H9 (cell line): ENCODE measurements at regions not wholly inside any gene's neighbourhood (a gene's known extent, or its start where the extent isn't known, plus 50 kb on each side); places are given as distances from the start of the nearest gene placed in this dataset.

ENCODE experiments used
- DNase-seq: peaks from one replicate; pipeline ENCODE4 v3.0.0-alpha.2; 2017
- H2AFZ ChIP-seq: one replicate; pipeline ENCODE4 v1.6.1; 2013; ENCODE audit warnings: mild to moderate bottlenecking, low read length, control low read depth, moderate library complexity
- H2AK5ac ChIP-seq: 2 replicates; pipeline ENCODE4 v1.6.1; 2013; ENCODE audit warnings: low read length, control low read depth, mixed read lengths; ENCODE audit not compliant: insufficient read length
- H2BK120ac ChIP-seq: one replicate; pipeline ENCODE4 v1.6.1; 2013; ENCODE audit warnings: low read depth, mild to moderate bottlenecking, low read length, control low read depth, inconsistent platforms; ENCODE audit not compliant: poor library complexity, severe bottlenecking
- H2BK12ac ChIP-seq: 2 replicates; pipeline ENCODE4 v1.6.1; 2013; ENCODE audit warnings: low read length, control low read depth, mixed read lengths, low read depth; ENCODE audit not compliant: insufficient read length
- H2BK15ac ChIP-seq: 2 replicates; pipeline ENCODE4 v1.6.1; 2013; ENCODE audit warnings: low read depth, low read length, control low read depth
- H2BK20ac ChIP-seq: one replicate; pipeline ENCODE4 v1.6.1; 2013; ENCODE audit warnings: low read depth, mild to moderate bottlenecking, low read length, control low read depth, inconsistent platforms; ENCODE audit not compliant: poor library complexity, severe bottlenecking
- H2BK5ac ChIP-seq: 2 replicates; pipeline ENCODE4 v1.6.1; 2013; ENCODE audit warnings: low read length, control low read depth, mixed read lengths; ENCODE audit not compliant: insufficient read length
- H3K14ac ChIP-seq: 2 replicates; pipeline ENCODE4 v1.6.1; 2013; ENCODE audit warnings: low read length, control low read depth; ENCODE audit not compliant: insufficient read depth
- H3K18ac ChIP-seq: 2 replicates; pipeline ENCODE4 v1.6.1; 2013; ENCODE audit warnings: low read depth, mild to moderate bottlenecking, mixed read lengths, low read length, control low read depth; ENCODE audit not compliant: insufficient read length
- H3K23ac ChIP-seq: 2 replicates; pipeline ENCODE4 v1.6.1; 2013; ENCODE audit warnings: low read length, control low read depth, mixed read lengths, low read depth; ENCODE audit not compliant: insufficient read length
- H3K23me2 ChIP-seq: 2 replicates; pipeline ENCODE4 v1.6.1; 2013; ENCODE audit warnings: low read depth, mild to moderate bottlenecking, mixed read lengths, low read length, control low read depth; ENCODE audit not compliant: insufficient read length, poor library complexity, severe bottlenecking
- H3K27ac ChIP-seq: 2 replicates; pipeline ENCODE4 v1.5.1; 2013; ENCODE audit warnings: low read length, control low read depth, mixed read lengths, low read depth; ENCODE audit not compliant: insufficient read length
- H3K27me3 ChIP-seq: 2 replicates; pipeline ENCODE4 v1.6.1; 2013; ENCODE audit warnings: low read length, control low read depth, inconsistent platforms; ENCODE audit not compliant: insufficient read depth
- H3K4ac ChIP-seq: 2 replicates; pipeline ENCODE4 v1.6.1; 2013; ENCODE audit warnings: low read depth, mild to moderate bottlenecking, control low read depth, inconsistent platforms, low read length, moderate library complexity
- H3K4me1 ChIP-seq: 2 replicates; pipeline ENCODE4 v1.6.1; 2013; ENCODE audit warnings: low read length, control low read depth, inconsistent platforms; ENCODE audit not compliant: insufficient read depth
- H3K4me2 ChIP-seq: 2 replicates; pipeline ENCODE4 v1.6.1; 2013; ENCODE audit warnings: low read length, control low read depth, mixed read lengths; ENCODE audit not compliant: insufficient read length, insufficient read depth
- H3K56ac ChIP-seq: 2 replicates; pipeline ENCODE4 v1.6.1; 2013; ENCODE audit warnings: low read depth, mild to moderate bottlenecking, mixed read lengths, low read length, control low read depth; ENCODE audit not compliant: insufficient read length
- H3K79me1 ChIP-seq: 2 replicates; pipeline ENCODE4 v1.6.1; 2013; ENCODE audit warnings: low read depth, mild to moderate bottlenecking, moderate library complexity, low read length, control low read depth, inconsistent platforms; ENCODE audit not compliant: insufficient read depth, poor library complexity, severe bottlenecking
- H3K79me2 ChIP-seq: 2 replicates; pipeline ENCODE4 v1.6.1; 2013; ENCODE audit warnings: low read length, control low read depth, inconsistent platforms; ENCODE audit not compliant: insufficient read depth
- H3K9ac ChIP-seq: 2 replicates; pipeline ENCODE4 v1.6.1; 2013; ENCODE audit warnings: low read length, control low read depth, mixed read lengths; ENCODE audit not compliant: insufficient read length; ENCODE audit errors: extremely low read depth
- H3K9me3 ChIP-seq: one replicate; pipeline ENCODE4 v1.6.1; 2013; ENCODE audit warnings: low read depth, low read length, inconsistent platforms; ENCODE audit not compliant: control insufficient read depth
- H3T11ph ChIP-seq: one replicate; pipeline ENCODE4 v1.6.1; 2013; ENCODE audit warnings: mild to moderate bottlenecking, low read length, control low read depth, inconsistent platforms
- H4K20me1 ChIP-seq: one replicate; pipeline ENCODE4 v1.6.1; 2013; ENCODE audit not compliant: control insufficient read depth, insufficient read length, insufficient read depth
- H4K5ac ChIP-seq: 2 replicates; pipeline ENCODE4 v1.6.1; 2013; ENCODE audit warnings: low read depth, mild to moderate bottlenecking, mixed read lengths, low read length, control low read depth; ENCODE audit not compliant: insufficient read length
- H4K8ac ChIP-seq: replicated peaks from 2 replicates; pipeline ENCODE4 v1.6.1; 2013; ENCODE audit warnings: low read length, control low read depth, mixed read lengths, low read depth; ENCODE audit not compliant: insufficient read length
- H4K91ac ChIP-seq: 2 replicates; pipeline ENCODE4 v1.6.1; 2013; ENCODE audit warnings: low read depth, mild to moderate bottlenecking, moderate library complexity, mixed read lengths, low read length, control low read depth; ENCODE audit not compliant: insufficient read length
- H3K27ac Mint-ChIP-seq, 3 experiments: 2 replicates in 2 of 3; 3 replicates in 1 of 3; pipeline ENCODE4 v1.8.0; 2020 to 2021; ENCODE audit warnings: mixed read lengths in 3 of 3, mild to moderate bottlenecking in 1 of 3, moderate library complexity in 1 of 3
- H3K27me3 Mint-ChIP-seq: 2 replicates; pipeline ENCODE4 v1.8.0; 2021; ENCODE audit warnings: low read depth, mild to moderate bottlenecking, moderate library complexity, mixed read lengths
- H3K36me3 Mint-ChIP-seq, 3 experiments: 2 replicates in 2 of 3; 3 replicates in 1 of 3; pipeline ENCODE4 v1.8.0; 2020 to 2021; ENCODE audit warnings: low read depth in 3 of 3, mixed read lengths in 3 of 3; ENCODE audit not compliant: insufficient read depth in 1 of 3
- H3K4me1 Mint-ChIP-seq, 2 experiments: 2 replicates each; pipeline ENCODE4 v1.8.0; 2020; ENCODE audit warnings: mixed read lengths in 2 of 2
- H3K4me3 Mint-ChIP-seq, 2 experiments: 2 replicates in 1 of 2; 3 replicates in 1 of 2; pipeline ENCODE4 v1.8.0; 2020 to 2021; ENCODE audit warnings: mild to moderate bottlenecking in 2 of 2, mixed read lengths in 2 of 2, moderate library complexity in 1 of 2
- H3K9me3 Mint-ChIP-seq, 2 experiments: 2 replicates in 1 of 2; 3 replicates in 1 of 2; pipeline ENCODE4 v1.8.0; 2020; ENCODE audit warnings: mild to moderate bottlenecking in 2 of 2, mixed read lengths in 2 of 2, moderate library complexity in 1 of 2
- WGBS: extraction: QIAGEN DNeasy Blood & Tissue Kit; methylation state at CpG from one replicate; pipeline ENCODE4 v1.1.7; 2013; ENCODE audit warnings: missing lambda C conversion rate, low lambda C conversion rate, mixed read lengths; ENCODE audit not compliant: insufficient read length; ENCODE audit errors: extremely low coverage; 5-methylcytosine and 5-hydroxymethylcytosine counted together
- TF ChIP-seq, protein P1 (sequence below): fragments of 200-600 bp; sonication (generic); conservative IDR thresholded peaks from 3 replicates; pipeline ENCODE4 v1.8.0; 2021; ENCODE audit warnings: antibody characterized with exemption, mild to moderate bottlenecking

DNA sequence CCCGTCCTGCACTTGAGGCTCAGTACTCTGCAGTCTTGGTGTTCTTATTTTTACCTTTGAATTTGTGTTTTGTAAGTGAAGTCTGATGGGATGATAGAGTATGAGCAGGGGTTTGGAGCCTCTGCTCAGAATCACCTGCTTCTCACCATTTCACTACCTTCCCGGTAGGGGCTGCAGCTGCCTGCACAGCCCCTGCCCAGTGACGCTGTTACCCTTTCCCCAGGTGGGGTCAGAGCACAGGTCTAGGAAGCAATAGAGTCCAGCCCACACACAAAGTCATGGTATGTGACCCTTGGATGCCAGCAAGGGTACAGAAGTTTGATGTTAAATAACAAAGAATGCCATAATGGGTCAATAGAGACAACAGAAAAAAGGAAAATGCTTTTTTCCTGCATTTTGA lies 101.8 kb upstream of the TCF21 start:
- H3K23ac ChIP-seq, result no peak overlapping the region
- no peak overlapping the region for H3K4me3 Mint-ChIP-seq
- H3K4me2 ChIP-seq, result no peak overlapping the region
- no peak overlapping the region for H3K4ac ChIP-seq
- no peaks in the 10 kb centered on the region for H3K79me2 ChIP-seq
- no peak overlapping the region for H4K5ac ChIP-seq
- H3K4me1 ChIP-seq, result no peaks in the 10 kb centered on the region
- H2BK20ac ChIP-seq, result no peak overlapping the region
- H3K23me2 ChIP-seq, result peaks cover 3% of the 10 kb centered on the region
- no peak overlapping the region for H2BK15ac ChIP-seq
- no peaks in the 10 kb centered on the region for H3K79me1 ChIP-seq
- DNase-seq, result no peak
- no peak overlapping the region for H3T11ph ChIP-seq
- H2BK5ac ChIP-seq, result no peak overlapping the region
- no peak overlapping the region for H2BK120ac ChIP-seq
- no peak overlapping the region for H2BK12ac ChIP-seq
- no peak overlapping the region for H3K18ac ChIP-seq
- WGBS, result no CpG with 5 or more reads among the region's 3 CpGs
- H3K36me3 Mint-ChIP-seq, result peaks cover 0 to 4% (median 0%) of the 10 kb centered on the region in 3 experiments; a peak in 2 of 7 replicates
- H3K27me3 Mint-ChIP-seq, result no peaks in the 10 kb centered on the region
- H4K20me1 ChIP-seq, result no peaks in the 10 kb centered on the region
- no peak overlapping the region for H3K27ac ChIP-seq
- H3K4me1 Mint-ChIP-seq, result peaks cover 0 to 3% of the 10 kb centered on the region in 2 experiments; a peak in 1 of 4 replicates
- H3K27me3 ChIP-seq, result no peaks in the 10 kb centered on the region
- H3K56ac ChIP-seq, result no peak overlapping the region
- H2AFZ ChIP-seq, result no peak overlapping the region
- no peak overlapping the region for H4K91ac ChIP-seq
- H3K14ac ChIP-seq, result no peak overlapping the region
- H3K9ac ChIP-seq, result no peak overlapping the region
- H4K8ac ChIP-seq, result no peak overlapping the region
- TF ChIP-seq, protein P1, sequence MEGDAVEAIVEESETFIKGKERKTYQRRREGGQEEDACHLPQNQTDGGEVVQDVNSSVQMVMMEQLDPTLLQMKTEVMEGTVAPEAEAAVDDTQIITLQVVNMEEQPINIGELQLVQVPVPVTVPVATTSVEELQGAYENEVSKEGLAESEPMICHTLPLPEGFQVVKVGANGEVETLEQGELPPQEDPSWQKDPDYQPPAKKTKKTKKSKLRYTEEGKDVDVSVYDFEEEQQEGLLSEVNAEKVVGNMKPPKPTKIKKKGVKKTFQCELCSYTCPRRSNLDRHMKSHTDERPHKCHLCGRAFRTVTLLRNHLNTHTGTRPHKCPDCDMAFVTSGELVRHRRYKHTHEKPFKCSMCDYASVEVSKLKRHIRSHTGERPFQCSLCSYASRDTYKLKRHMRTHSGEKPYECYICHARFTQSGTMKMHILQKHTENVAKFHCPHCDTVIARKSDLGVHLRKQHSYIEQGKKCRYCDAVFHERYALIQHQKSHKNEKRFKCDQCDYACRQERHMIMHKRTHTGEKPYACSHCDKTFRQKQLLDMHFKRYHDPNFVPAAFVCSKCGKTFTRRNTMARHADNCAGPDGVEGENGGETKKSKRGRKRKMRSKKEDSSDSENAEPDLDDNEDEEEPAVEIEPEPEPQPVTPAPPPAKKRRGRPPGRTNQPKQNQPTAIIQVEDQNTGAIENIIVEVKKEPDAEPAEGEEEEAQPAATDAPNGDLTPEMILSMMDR, result no peak
- H2AK5ac ChIP-seq, result no peak overlapping the region
- no peaks in the 10 kb centered on the region for H3K9me3 ChIP-seq
- 0 out of 5 replicates have a peak, but pooled peaks cover 0 to 2% of the 10 kb centered on the region in 2 experiments for H3K9me3 Mint-ChIP-seq
- H3K27ac Mint-ChIP-seq, result no peak overlapping the region
